DND-41 (cell line): ENCODE measurements at regions not wholly inside any gene's neighbourhood (a gene's known extent, or its start where the extent isn't known, plus 50 kb on each side); places are given as distances from the start of the nearest gene placed in this dataset.

Source experiments
- CTCF ChIP-seq: IDR thresholded peaks from 2 replicates; pipeline ENCODE4 v1.5.1; 2012; ENCODE audit warnings: borderline replicate concordance, low read length, moderate library complexity, mild to moderate bottlenecking; ENCODE audit not compliant: poor library complexity, severe bottlenecking; ENCODE audit errors: extremely low read depth
- EZH2 ChIP-seq: IDR thresholded peaks from 3 replicates; pipeline ENCODE4 v1.6.1; 2012; ENCODE audit warnings: borderline replicate concordance, low read depth, mild to moderate bottlenecking, moderate library complexity, low read length, inconsistent platforms; ENCODE audit not compliant: severe bottlenecking

- TF ChIP-seq CTCF (no peak), EZH2 (no peak)
Measured at GRCh38 chr2:57842531-57842930, 204.1 kb upstream of the VRK2 start.
